A204.1 (cell line): ENCODE measurements at regions not wholly inside any gene's neighbourhood (a gene's known extent, or its start where the extent isn't known, plus 50 kb on each side); places are given as distances from the start of the nearest gene placed in this dataset.

Experiments
- FAIRE-seq: peaks from 2 replicates; lab custom pipeline; 2012; peaks lifted over from hg19 to GRCh38; lab: Jason Lieb, UNC

- FAIRE-seq: no peak
These were observed 108.1 kb downstream of the GNAT3 start for GRCh38 chr7:80403686-80404241.

DNA sequence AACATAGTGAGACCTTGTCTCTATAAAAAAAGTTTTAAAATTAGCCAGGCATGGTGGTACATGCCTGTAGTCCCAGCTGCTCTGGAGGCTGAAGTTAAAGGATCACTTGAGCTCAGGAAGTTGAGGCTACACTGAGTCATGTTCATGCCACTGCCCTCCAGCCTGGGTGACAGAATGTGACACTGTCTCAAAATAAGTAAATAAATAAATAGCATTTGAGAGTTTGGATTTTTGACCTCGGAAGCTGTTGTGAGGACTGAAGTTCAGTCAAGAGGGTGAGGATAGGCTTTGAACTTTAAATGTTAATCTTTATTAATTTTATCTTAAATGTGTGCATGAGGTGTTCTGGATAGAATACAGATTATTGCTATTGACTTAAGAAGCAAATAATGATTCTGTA is 110.2 kb downstream of the GNAT3 start:
- FAIRE-seq: no peak

- FAIRE-seq: no peak
These were observed 118.1 kb downstream of the GNAT3 start for GRCh38 chr7:80393786-80394185.

DNA sequence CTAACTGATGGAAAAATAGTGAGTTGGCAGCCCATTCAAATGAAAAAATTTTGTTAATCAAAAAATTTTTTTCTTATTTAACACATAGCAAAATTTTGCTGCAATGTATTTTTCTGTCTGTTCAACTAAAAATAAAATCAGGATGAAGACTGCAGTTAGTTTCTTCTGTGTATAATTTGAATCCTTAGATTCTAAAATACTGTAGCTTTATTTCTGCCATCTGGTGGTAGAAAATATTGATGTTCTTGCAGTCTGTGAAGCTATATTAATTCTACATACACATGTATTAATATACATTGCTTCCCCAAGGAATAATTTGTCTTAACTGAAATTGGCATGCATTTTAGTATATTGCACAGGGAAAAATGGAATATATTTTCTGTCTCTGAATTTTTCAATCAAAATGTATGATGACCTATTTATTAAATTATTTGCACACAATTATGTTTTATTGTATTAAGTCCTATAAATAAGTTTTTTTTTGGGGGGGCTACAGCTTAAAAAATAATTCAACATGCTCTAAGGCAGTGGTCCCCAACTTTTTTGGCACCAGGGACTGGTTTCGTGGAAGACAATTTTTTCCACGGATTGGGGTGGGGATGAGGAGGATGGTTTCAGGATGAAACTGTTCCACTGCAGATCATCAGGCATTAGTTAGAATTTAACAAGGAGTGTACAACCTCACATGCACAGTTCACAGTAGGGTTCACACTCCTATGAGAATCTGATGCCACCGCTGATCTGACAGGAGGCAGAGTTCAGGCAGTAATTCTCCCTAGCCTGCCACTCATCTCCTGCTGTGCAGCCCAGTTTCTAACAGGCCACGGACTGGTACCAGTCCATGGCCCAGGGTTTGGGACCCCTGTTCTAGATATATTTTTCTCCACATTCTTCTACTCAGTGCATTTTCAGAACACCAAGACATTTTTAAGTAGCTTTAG is 119.4 kb downstream of the GNAT3 start:
- FAIRE-seq: peak; percentile 94

- no peak for FAIRE-seq
These were observed 124.2 kb downstream of the GNAT3 start for GRCh38 chr7:80387634-80388193.

DNA sequence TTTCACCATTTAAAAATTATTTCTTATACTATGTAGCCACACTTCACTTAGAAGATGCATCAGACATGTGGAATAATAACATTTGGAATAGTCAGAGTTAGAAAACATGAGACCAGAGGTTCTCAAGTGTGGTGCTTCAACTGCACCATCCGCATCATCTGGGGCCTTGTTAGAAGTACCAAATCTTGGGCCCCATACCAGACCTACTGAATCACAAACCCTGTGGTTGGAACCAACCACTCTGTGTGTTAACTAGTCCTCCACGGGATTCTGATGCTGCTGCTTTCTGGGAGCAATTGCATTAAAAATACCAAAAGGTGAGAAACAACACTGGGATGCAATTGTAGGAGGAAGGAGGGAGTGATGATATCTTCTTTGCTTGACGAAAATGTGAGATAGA is 125.2 kb downstream of the GNAT3 start:
- no peak for FAIRE-seq

GRCh38 chr7:80385508-80385907 is 126.4 kb downstream of the GNAT3 start:
- no peak for FAIRE-seq

GRCh38 chr7:80380957-80381356 is 130.9 kb downstream of the GNAT3 start:
- FAIRE-seq: no peak

DNA sequence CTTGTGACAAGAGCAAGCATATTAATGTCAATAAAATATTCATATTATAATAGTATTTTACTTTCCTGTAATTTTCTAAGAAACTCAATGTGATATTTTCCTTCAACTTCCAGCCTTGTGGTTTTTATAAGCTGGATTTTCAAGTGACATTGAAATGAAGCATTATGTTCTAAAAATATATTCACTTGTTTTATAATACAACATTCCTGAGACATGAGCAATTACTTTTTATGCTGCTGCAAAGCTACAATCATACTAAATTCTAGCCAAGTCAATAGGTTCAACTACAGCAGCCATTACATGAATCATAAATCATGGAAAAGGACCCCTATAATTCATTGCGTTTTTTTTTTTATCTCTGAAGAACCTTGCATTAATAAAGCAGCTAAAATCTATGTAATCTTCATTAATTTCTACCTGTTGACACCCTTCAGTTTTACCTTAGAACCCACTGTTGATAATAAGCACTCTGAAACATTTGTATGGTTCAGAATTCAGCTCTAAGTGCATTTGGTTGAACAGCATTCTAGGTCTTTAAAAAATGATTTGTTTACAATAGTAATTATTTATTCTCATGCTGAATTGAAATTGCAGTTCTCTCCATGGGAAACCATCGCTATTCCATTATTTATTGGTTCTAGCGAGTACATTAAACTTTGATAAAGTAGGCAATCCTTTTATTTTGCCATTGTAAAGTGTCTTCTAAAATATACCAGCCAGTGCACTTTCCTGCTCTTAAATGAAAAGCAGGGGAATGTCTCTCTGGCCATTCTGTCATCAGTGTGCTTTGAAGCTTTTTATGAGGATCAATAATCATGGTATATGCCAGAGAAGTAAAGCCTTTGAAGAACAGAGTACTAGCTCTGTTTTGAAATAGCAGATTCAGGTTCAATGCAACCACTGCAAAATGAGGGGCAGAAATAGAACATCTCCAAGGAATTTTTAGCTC is 132.6 kb downstream of the GNAT3 start:
- no peak for FAIRE-seq

DNA sequence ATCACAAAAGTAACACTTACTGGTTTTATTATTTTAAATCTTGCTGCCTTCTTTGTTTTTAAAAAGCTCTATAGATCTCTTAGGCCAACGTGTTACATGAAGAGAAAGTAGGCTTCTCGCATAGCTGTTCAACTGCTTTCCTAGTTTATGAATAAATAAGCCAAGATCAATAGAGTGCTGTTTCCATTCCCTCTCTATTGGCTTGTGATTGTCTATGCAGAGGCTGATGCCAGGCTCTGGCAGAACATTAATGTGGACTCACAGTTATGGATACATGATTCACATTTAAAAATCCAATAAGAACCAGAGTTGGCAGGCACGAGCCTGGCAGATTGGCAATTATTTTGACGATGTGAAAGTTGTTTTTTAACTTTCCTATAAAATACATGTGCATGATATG is 137.5 kb downstream of the GNAT3 start:
- no peak for FAIRE-seq

DNA sequence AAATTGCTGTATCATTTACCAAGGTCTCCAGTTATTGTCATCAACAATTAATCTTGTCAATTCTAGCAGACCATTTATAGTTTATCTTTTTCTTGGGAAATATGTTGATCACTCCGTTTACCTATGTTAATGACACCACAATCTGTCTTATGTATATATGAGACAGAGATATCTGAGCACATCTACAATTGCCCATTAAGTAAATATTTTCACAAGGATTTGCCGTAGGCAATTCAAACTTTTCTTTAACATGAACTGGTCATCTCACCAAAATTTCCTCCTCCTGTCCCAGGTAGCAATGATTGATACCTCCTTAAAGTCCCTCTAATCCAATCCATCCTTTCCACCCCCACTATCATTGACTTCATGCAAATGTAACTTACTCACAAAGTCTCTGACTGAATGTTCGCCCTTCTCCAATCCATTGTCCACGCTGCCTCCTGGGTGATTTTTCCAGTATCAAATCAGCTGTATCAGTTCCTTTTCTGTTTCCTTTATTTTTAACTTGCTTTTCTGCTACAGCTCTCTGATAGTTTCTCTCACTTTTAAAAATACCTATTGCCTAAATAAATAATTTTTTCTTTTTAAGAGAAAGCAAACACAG is 138.3 kb downstream of the GNAT3 start:
- no peak for FAIRE-seq

GRCh38 chr7:80372415-80372814 is 139.4 kb downstream of the GNAT3 start:
- FAIRE-seq: no peak

DNA sequence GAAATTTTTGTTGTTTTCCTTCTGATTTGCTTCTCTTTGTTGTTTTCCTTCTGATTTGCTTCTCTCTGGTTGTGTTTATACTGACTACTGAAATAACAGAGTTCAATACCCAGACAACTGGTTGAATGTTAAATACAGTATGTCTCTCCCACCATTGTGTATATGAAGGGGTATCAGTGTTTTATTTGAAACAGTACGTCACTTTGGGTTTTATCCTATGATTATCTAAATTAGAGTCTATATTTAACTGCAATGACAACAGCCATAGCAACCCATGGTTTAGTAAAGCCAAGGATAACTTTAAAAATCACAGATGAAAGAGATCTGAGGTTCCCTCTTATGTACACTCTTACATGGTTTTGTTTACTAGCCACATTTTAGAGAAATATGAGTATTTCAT is 141.3 kb downstream of the GNAT3 start:
- FAIRE-seq: no peak

GRCh38 chr7:80369321-80369720 is 142.5 kb downstream of the GNAT3 start:
- FAIRE-seq: no peak

DNA sequence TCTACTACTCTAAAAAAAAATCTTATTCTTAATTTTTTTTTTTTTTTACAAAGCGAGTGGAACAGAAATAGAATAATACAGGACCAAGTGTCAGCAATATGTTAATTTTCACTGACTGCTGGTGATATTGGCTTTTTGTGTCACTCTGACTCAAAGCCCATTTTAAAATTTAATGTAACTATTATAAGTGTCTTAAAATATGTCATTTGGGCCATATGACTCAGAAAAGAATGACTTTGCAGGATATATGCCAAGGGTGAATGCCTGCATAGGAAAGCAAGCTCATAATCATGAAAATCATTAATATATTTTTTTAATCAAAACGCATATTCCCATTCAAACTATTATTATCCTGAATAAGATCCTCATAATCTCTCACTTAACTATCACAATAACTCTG is 149.2 kb downstream of the GNAT3 start:
- no peak for FAIRE-seq

DNA sequence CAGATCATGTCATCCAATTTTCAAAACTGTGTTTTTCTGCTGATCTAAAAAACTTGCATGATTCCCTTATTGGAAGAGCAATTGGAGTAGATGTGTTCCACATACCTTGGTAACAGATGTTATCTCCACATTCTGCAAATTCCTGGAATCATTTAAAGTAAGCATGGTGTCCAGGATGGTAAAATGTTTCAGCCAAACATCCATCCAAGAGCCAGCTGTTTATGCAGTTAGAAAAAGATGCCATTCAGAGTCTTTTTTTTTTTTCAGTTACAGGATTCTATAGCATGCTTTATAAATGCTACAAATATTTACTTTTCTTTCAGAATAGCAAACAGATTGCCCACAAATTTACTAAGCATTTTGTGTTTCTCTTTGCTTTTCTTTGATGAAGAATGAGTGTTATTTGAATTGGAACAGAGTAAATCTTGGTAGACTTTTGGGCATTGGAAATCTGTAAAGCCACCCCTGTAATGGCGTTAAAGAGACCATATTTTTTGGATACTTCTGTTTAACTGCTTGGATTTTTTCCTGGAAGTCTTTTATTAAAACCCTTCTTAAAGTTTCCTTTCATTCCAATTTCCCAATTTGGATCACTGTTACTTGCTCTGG is 149.8 kb downstream of the GNAT3 start:
- FAIRE-seq: no peak

DNA sequence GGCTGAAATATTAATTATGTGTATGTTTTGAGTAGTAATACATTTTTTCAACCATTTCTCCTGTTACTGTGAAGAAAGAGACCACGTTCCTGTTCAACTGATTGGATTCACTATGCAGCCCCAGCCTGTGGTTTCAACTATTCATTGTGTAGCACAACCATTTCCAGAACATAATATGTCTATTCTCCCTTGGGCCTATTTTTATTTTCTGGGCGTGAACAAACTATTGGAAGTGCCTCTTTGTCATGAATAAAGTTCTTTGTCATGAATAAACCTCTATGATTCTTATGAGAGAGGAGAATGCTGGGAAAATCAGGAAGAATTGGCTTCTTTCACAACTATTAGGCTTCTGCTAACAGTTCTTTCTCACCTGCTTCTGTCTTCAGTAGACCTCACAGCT is 152.4 kb downstream of the GNAT3 start:
- FAIRE-seq: no peak

- no peak for FAIRE-seq
These were observed 152.8 kb downstream of the GNAT3 start for GRCh38 chr7:80359029-80359428.

DNA sequence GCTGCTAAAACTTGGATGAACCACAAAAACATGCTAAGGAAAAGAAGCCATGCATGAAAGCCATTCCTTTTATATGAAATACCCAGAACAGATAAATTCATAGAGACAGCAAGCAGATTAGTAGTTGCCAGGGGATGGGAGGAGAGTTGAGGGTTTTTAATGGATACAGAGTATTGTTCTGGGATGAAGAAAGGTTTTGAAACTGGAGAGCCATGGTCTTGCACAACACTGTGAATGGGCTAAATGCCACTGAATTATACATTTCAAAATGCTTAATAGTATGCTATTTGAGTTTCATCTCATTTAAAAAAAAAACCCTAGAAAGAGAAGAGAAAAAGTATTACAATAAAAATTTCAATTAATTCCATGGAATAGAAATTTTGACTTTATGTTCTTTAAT is 154.3 kb downstream of the GNAT3 start:
- FAIRE-seq: no peak

GRCh38 chr7:80350430-80350829 is 161.4 kb downstream of the GNAT3 start:
- FAIRE-seq: peak; percentile 30

GRCh38 chr7:80348223-80348622 is 163.6 kb downstream of the GNAT3 start:
- FAIRE-seq: no peak

- no peak for FAIRE-seq
These were observed 164.7 kb downstream of the GNAT3 start for GRCh38 chr7:80347173-80347572.
